ENCODE measurements at regions not wholly inside any gene's neighbourhood (a gene's known extent, or its start where the extent isn't known, plus 50 kb on each side); places are given as distances from the start of the nearest gene placed in this dataset.

DNA sequence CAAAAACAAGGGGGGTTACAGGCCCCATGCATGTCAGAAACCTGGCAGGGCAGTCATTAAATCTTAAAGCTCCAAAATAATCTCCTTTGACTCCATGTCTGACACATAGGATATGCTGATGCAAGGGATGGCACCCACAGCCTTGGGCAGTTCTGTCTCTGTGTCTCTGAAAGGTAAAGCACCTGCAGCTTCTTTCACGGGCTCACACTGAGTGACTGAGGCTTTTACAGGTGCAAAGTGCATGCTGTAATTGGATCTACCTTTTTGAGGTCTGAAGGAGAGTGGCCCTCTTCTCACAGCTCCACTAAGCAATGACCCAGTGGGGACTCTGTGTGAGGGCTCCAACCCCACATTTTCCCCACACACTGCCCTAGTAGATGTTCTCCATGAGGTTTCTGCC, 1309.0 kb upstream of the B3GALT2 start:
- TF ChIP-seq, protein P1, sequence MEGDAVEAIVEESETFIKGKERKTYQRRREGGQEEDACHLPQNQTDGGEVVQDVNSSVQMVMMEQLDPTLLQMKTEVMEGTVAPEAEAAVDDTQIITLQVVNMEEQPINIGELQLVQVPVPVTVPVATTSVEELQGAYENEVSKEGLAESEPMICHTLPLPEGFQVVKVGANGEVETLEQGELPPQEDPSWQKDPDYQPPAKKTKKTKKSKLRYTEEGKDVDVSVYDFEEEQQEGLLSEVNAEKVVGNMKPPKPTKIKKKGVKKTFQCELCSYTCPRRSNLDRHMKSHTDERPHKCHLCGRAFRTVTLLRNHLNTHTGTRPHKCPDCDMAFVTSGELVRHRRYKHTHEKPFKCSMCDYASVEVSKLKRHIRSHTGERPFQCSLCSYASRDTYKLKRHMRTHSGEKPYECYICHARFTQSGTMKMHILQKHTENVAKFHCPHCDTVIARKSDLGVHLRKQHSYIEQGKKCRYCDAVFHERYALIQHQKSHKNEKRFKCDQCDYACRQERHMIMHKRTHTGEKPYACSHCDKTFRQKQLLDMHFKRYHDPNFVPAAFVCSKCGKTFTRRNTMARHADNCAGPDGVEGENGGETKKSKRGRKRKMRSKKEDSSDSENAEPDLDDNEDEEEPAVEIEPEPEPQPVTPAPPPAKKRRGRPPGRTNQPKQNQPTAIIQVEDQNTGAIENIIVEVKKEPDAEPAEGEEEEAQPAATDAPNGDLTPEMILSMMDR (conservative IDR thresholded peaks at IDR 0.05; ENCODE audit: low read length): no peak
- TF ChIP-seq EZH2phosphoT487 (IDR thresholded peaks at IDR 0.05; ENCODE audit: borderline replicate concordance, low read depth, low read length): no peak
